ENCODE measurements at regions not wholly inside any gene's neighbourhood (a gene's known extent, or its start where the extent isn't known, plus 50 kb on each side); places are given as distances from the start of the nearest gene placed in this dataset.
A peak's percentile ranks its signal among the peaks of the same experiment; 100 is the strongest.

DNA sequence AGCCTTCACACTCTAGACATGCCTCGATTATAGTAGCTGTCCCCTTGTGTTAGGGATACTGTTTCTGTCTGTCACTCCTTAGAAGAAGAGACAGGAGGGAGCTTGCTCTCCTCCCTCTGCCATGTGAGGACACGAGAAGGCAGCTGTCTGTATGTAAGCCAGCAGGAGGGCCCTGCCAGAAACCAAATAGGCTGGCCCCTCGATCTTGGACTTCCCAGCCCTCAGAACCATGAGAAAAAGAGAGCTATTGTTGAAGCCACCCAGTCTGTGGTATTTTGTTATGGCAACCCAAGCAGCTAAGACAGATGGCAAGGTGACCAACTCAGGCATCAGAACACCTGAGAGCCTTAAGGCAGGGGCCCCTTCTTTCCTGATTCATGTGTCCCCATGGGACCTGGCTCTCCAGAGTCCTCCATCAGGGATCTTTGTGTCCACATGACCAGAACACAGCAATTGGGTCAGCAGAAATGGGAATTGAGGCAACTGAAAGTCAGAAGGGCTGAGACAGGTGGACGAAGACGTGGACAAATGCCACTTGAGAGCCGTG lies 65.6 kb upstream of the NPAS1 start:
- H3K27me3 ChIP-seq (ENCODE audit: control insufficient read depth, insufficient read depth, low read length), result no peaks in the 10 kb centered on the region
- H3K27ac ChIP-seq (ENCODE audit: low read length), result peak overlapping the region; percentile 48; the same call in 1 of the 2 replicates
- POLR2A ChIA-PET, result interaction anchor here (0.6 kb wide), 2 partner anchors 79 to 80 kb away, joined by 3 read pairs; no protein-coding TSS in a partner anchor
- H3K4me3 ChIP-seq (ENCODE audit: low read depth in 2 of 2, low read length in 2 of 2), result no peak overlapping the region
- ATAC-seq, result no peak
- intact Hi-C loops (cut with micrococcal nuclease; ENCODE audit: unreplicated experiment), result no loop called here
- DNase-seq (ENCODE audit: low read depth, low spot score), result no peak
- BruUV-seq (replicated peaks), result no TSS peak
- TF ChIP-seq CTCF (IDR thresholded peaks at IDR 0.05) (no peak), TCF7L2 (IDR thresholded peaks at IDR 0.05; ENCODE audit: low read depth, low read length) (no peak), POLR2AphosphoS5 (IDR thresholded peaks at IDR 0.05; ENCODE audit: low read depth, low read length) (no peak), SIN3A (IDR thresholded peaks at IDR 0.05; ENCODE audit: borderline replicate concordance, insufficient read depth, low read depth, low read length) (no peak)
- TF ChIP-seq, protein P1, sequence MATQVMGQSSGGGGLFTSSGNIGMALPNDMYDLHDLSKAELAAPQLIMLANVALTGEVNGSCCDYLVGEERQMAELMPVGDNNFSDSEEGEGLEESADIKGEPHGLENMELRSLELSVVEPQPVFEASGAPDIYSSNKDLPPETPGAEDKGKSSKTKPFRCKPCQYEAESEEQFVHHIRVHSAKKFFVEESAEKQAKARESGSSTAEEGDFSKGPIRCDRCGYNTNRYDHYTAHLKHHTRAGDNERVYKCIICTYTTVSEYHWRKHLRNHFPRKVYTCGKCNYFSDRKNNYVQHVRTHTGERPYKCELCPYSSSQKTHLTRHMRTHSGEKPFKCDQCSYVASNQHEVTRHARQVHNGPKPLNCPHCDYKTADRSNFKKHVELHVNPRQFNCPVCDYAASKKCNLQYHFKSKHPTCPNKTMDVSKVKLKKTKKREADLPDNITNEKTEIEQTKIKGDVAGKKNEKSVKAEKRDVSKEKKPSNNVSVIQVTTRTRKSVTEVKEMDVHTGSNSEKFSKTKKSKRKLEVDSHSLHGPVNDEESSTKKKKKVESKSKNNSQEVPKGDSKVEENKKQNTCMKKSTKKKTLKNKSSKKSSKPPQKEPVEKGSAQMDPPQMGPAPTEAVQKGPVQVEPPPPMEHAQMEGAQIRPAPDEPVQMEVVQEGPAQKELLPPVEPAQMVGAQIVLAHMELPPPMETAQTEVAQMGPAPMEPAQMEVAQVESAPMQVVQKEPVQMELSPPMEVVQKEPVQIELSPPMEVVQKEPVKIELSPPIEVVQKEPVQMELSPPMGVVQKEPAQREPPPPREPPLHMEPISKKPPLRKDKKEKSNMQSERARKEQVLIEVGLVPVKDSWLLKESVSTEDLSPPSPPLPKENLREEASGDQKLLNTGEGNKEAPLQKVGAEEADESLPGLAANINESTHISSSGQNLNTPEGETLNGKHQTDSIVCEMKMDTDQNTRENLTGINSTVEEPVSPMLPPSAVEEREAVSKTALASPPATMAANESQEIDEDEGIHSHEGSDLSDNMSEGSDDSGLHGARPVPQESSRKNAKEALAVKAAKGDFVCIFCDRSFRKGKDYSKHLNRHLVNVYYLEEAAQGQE (IDR thresholded peaks at IDR 0.05; ENCODE audit: insufficient read depth in 1 of 2, low read depth in 2 of 2, low read length in 1 of 2), result no peak
- CTCF ChIA-PET, result no interaction called here
- peaks cover 29% of the 10 kb centered on the region for H3K4me1 ChIP-seq (ENCODE audit: control insufficient read depth, insufficient read depth, low read length)
- no peaks in the 10 kb centered on the region for H3K36me3 ChIP-seq (ENCODE audit: control insufficient read depth, insufficient read depth, low read length)
- in situ Hi-C loops (cut with HindIII; ENCODE audit: low pct_unique_long_range_greater_than_20kb, low sequenced_read_pairs), result no loop called here
- H3K9me3 ChIP-seq (ENCODE audit: control insufficient read depth, insufficient read depth, low read depth, low read length), result no peaks in the 10 kb centered on the region

GRCh38 chr19:46954502-46954992 lies 65.1 kb upstream of the NPAS1 start:
- Histone ChIP-seq H3K27ac (ENCODE audit: low read length) (peak overlapping the region; percentile 48), H3K27me3 (ENCODE audit: control insufficient read depth, insufficient read depth, low read length) (no peaks in the 10 kb centered on the region), H3K36me3 (ENCODE audit: control insufficient read depth, insufficient read depth, low read length) (no peaks in the 10 kb centered on the region), H3K9me3 (ENCODE audit: control insufficient read depth, insufficient read depth, low read depth, low read length) (no peaks in the 10 kb centered on the region), H3K4me3 (ENCODE audit: low read depth in 2 of 2, low read length in 2 of 2) (no peak overlapping the region), H3K4me1 (ENCODE audit: control insufficient read depth, insufficient read depth, low read length) (peaks cover 29% of the 10 kb centered on the region)
- TF ChIP-seq, protein P1 (IDR thresholded peaks at IDR 0.05; ENCODE audit: insufficient read depth in 1 of 2, low read depth in 2 of 2, low read length in 1 of 2), result no peak
- no peak for TF ChIP-seq POLR2AphosphoS5 (IDR thresholded peaks at IDR 0.05; ENCODE audit: low read depth, low read length)
- TF ChIP-seq TCF7L2 (IDR thresholded peaks at IDR 0.05; ENCODE audit: low read depth, low read length), result no peak
- no peak for TF ChIP-seq CTCF (IDR thresholded peaks at IDR 0.05)
- no peak for TF ChIP-seq SIN3A (IDR thresholded peaks at IDR 0.05; ENCODE audit: borderline replicate concordance, insufficient read depth, low read depth, low read length)
- BruUV-seq (replicated peaks), result no TSS peak
- DNase-seq (ENCODE audit: low read depth, low spot score), result no peak
- POLR2A ChIA-PET, result interaction anchor here (0.6 kb wide), 2 partner anchors 79 to 81 kb away, joined by 3 read pairs; no protein-coding TSS in a partner anchor
- CTCF ChIA-PET, result no interaction called here
- no peak for ATAC-seq
- in situ Hi-C loops (cut with HindIII; ENCODE audit: low pct_unique_long_range_greater_than_20kb, low sequenced_read_pairs), result no loop called here
- intact Hi-C loops (cut with micrococcal nuclease; ENCODE audit: unreplicated experiment), result no loop called here
